K562 (cell line): ENCODE measurements at regions not wholly inside any gene's neighbourhood (a gene's known extent, or its start where the extent isn't known, plus 50 kb on each side); places are given as distances from the start of the nearest gene placed in this dataset.

Experiments used
- KDM1A ChIP-seq, 2 experiments: fragments of 450-650 bp; IDR thresholded peaks; 2 replicates each; pipeline ENCODE4 v1.6.1; 2016; ENCODE audit warnings: mild to moderate bottlenecking in 2 of 2
- SMAD3 ChIP-seq: fragments of 450-650 bp; formaldehyde crosslinking; conservative IDR thresholded peaks from 2 replicates; pipeline ENCODE4 v1.4.0; 2020; ENCODE audit warnings: mild to moderate bottlenecking
- STAT5A ChIP-seq: IDR thresholded peaks from 2 replicates; pipeline ENCODE4 v1.6.1; 2012; ENCODE audit warnings: low read length, inconsistent platforms, borderline replicate concordance
- ZNF354B ChIP-seq: fragments of 250-450 bp; sonication (Bioruptor Pico); IDR thresholded peaks from 2 replicates; pipeline ENCODE4 v1.4.0; 2020

DNA sequence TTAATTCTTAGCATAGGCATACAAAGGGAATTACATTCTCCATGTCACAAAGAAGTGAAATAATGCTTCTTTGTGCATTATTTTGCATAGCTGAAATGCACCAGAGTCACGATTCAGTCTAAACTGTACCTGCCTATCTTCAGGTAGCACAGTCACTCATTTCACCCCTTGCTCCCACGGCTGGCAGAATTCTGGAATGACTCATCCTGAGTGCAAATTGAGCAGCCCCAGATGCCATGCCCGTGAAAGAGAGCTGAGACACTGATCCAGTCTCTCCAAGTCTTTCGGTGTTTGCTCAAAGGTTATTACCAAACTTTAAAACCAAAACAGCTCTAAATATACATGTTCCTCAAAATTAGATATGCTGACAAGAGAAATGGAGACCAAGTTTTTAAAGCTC, 168.3 kb upstream of the POU3F3 start:
- TF ChIP-seq ZNF354B, result no peak
- TF ChIP-seq SMAD3, result no peak
- no peak for TF ChIP-seq STAT5A
- TF ChIP-seq KDM1A (IDR thresholded peaks at IDR 0.05), result no peak
